NT2/D1 (cell line): ENCODE measurements at regions not wholly inside any gene's neighbourhood (a gene's known extent, or its start where the extent isn't known, plus 50 kb on each side); places are given as distances from the start of the nearest gene placed in this dataset.

Experiments used
- SUZ12 ChIP-seq: IDR thresholded peaks from 2 replicates; pipeline ENCODE4 v1.6.1; 2011; ENCODE audit not compliant: insufficient read length, insufficient read depth; ENCODE audit errors: extremely low read depth
- YY1 ChIP-seq: IDR thresholded peaks from 2 replicates; pipeline ENCODE4 v1.6.1; 2011; ENCODE audit not compliant: insufficient read length, insufficient read depth

DNA sequence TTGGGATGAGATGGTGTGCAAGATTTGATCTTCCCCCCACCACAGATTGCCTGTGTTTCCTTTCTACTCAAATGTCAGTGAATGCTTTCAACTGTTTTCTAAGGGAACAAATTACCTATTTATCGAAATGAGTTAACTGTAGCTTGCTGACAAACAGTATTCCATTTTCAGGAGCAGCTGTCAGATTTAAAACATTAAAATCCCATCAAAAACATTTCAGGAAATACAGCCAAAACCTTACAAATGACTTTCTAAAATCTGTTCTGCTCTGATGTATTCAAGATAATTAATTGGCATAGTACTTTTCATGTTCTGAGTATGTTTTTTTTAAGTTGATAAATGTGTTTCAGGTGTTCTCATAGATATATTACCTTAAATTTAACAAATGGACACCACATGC, 158.0 kb upstream of the DMRTA1 start:
- TF ChIP-seq YY1 (no peak), SUZ12 (no peak)
